ENCODE measurements at regions not wholly inside any gene's neighbourhood (a gene's known extent, or its start where the extent isn't known, plus 50 kb on each side); places are given as distances from the start of the nearest gene placed in this dataset.

DNA sequence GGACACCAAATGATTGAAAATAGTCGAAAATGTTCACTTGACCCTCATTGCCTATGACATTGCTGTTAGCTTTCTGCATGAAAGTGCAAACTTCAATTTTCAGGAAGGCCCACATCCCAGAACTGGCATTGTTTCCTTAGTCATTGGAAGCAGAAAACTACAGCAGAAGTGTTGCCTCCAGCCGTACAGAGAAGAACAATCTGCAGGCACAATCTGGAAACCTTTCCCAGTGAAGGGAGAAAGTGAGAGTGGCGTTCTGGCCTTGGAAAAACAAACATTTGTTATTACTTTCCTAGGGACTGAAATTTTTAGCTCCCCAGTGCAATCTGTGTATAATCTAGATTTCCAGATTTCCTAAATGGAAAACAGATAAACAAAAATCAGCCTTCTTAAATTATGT lies 529.5 kb upstream of the RBFOX1 start:
- Histone ChIP-seq H3K4me3 (no peak overlapping the region), H3K4me1 (no peaks in the 10 kb centered on the region), H3K9me3 (no peaks in the 10 kb centered on the region), H3K27ac (no peak overlapping the region), H3K36me3 (no peaks in the 10 kb centered on the region), H3K27me3 (no peaks in the 10 kb centered on the region)
- DNase-seq (no peak), FAIRE-seq (no peak), ATAC-seq (no peak)
- TF ChIP-seq, protein P1, sequence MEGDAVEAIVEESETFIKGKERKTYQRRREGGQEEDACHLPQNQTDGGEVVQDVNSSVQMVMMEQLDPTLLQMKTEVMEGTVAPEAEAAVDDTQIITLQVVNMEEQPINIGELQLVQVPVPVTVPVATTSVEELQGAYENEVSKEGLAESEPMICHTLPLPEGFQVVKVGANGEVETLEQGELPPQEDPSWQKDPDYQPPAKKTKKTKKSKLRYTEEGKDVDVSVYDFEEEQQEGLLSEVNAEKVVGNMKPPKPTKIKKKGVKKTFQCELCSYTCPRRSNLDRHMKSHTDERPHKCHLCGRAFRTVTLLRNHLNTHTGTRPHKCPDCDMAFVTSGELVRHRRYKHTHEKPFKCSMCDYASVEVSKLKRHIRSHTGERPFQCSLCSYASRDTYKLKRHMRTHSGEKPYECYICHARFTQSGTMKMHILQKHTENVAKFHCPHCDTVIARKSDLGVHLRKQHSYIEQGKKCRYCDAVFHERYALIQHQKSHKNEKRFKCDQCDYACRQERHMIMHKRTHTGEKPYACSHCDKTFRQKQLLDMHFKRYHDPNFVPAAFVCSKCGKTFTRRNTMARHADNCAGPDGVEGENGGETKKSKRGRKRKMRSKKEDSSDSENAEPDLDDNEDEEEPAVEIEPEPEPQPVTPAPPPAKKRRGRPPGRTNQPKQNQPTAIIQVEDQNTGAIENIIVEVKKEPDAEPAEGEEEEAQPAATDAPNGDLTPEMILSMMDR (IDR thresholded peaks at IDR 0.05): no peak
- 14 to 20% methylated on average over 3 of the region's 3 CpGs for WGBS, 2 donors
- intact Hi-C loops (cut with DNase I): no loop called here

DNA sequence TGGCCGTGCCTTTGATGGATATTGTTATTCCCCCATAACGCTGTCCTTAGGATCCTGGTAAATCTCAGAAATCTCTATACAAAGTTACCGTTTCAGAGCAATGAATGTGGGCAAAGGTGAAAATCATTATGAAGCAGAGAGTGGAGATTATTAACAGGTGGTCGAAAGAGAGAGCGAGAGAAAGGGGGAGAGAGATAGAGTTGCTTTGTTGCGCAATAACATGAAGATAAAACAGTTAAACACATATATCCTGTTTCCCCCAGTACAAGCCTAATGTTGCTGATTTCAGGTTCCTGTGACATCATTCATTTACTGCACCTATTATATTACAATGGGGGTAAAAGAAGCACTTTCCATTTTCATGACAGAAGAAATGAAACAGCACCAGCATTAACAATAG lies 535.4 kb upstream of the RBFOX1 start:
- ATAC-seq (no peak), DNase-seq (no peak), FAIRE-seq (no peak)
- Histone ChIP-seq H3K27ac (no peak overlapping the region), H3K27me3 (peaks cover 0 to 6% (median 0%) of the 10 kb centered on the region in 4 donors), H3K36me3 (no peaks in the 10 kb centered on the region), H3K9me3 (no peaks in the 10 kb centered on the region), H3K4me1 (no peaks in the 10 kb centered on the region), H3K4me3 (no peak overlapping the region)
- intact Hi-C loops (cut with DNase I): no loop called here
- 13 to 15% methylated on average over 6 of the region's 6 CpGs for WGBS, 2 donors
- TF ChIP-seq, protein P1 (IDR thresholded peaks at IDR 0.05): no peak

DNA sequence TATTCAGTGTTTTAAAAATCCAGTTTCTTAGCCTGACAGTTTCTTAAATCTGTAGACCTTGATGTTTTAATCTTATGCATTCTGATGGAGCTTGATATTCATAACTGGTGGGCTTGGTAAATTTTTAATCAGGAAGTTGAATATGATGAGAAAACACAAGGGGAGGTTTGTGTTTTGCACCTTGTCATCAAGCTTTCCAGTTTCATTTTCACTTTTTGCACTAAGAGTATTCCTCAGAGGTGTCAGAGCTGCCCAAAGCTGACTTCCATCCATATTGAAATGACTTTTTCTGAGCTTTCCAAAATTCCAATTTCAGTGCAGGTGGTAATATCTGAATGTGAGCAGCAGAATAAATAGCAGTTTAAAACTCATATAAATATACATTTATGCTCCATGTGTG lies 555.0 kb upstream of the RBFOX1 start:
- no peaks in the 10 kb centered on the region for H3K36me3 ChIP-seq
- TF ChIP-seq, protein P1 (IDR thresholded peaks at IDR 0.05): no peak
- H3K27ac ChIP-seq: no peak overlapping the region
- FAIRE-seq (no peak), ATAC-seq (no peak), DNase-seq (no peak)
- intact Hi-C loops (cut with DNase I): no loop called here
- no peak overlapping the region for H3K4me3 ChIP-seq
- no peaks in the 10 kb centered on the region for H3K4me1 ChIP-seq
- H3K9me3 ChIP-seq: no peaks in the 10 kb centered on the region
- no peaks in the 10 kb centered on the region for H3K27me3 ChIP-seq

DNA sequence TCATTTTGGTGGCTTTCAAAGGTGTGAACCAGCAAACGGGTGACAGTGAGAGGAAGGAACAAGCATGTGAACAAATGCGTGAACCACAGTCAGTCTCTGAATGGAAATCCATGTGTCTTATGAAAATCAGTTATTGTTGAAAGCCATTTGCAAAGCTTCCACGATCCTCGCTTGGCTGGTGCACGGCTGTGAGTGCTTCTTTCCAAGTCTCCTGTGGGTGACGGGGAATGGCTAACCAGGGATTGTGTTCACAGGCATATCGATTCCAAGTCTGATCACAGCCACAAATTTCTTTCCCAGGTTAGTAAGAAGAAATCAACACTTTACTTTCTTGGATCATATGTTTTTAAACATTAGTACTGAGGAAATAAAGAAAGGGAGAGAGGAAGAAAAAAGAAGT lies 556.9 kb upstream of the RBFOX1 start:
- Histone ChIP-seq H3K27ac (no peak overlapping the region), H3K9me3 (no peaks in the 10 kb centered on the region), H3K27me3 (no peaks in the 10 kb centered on the region), H3K4me1 (no peaks in the 10 kb centered on the region), H3K4me3 (no peak overlapping the region), H3K36me3 (no peaks in the 10 kb centered on the region)
- intact Hi-C loops (cut with DNase I): no loop called here
- ATAC-seq: no peak
- TF ChIP-seq, protein P1 (IDR thresholded peaks at IDR 0.05): no peak
- DNase-seq: no peak
- WGBS, 2 donors: 70 to 81% methylated on average over 7 of the region's 7 CpGs
- no peak for FAIRE-seq

DNA sequence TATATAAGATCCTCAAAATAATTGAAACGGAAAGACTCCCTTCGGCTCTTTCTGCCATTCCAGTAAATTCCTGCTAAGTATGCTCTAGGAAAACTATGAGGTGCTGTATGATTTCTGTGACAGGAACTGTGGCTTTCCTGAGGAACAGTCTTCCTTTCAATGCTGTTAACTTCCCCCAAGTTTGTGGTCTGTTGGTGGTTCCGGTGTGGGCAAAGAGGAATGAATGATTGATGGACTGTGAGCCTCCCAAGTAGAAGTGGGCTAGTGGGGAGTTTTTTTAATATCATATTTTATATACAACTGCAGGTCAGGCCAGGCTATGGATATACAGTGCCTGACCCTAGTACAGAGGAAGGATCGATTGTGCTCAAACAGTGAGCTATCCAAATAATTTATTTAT lies 560.7 kb upstream of the RBFOX1 start:
- intact Hi-C loops (cut with DNase I): no loop called here
- Histone ChIP-seq H3K9me3 (no peaks in the 10 kb centered on the region), H3K4me1 (no peaks in the 10 kb centered on the region), H3K27me3 (peaks cover 0 to 5% (median 0%) of the 10 kb centered on the region in 4 donors), H3K27ac (no peak overlapping the region), H3K36me3 (no peaks in the 10 kb centered on the region), H3K4me3 (no peak overlapping the region)
- ATAC-seq (no peak), DNase-seq (no peak), FAIRE-seq (no peak)
- 63 to 75% methylated on average over 4 of the region's 4 CpGs for WGBS, 2 donors
- TF ChIP-seq, protein P1 (IDR thresholded peaks at IDR 0.05): no peak
